DMS53 treated with DMSO at 0.1 percent for 48 hours (cell line): ENCODE measurements at regions not wholly inside any gene's neighbourhood (a gene's known extent, or its start where the extent isn't known, plus 50 kb on each side); places are given as distances from the start of the nearest gene placed in this dataset.
A peak's percentile ranks its signal among the peaks of the same experiment; 100 is the strongest.
"Not testable (repeated sequence)": the region's sequence is repeated elsewhere in the genome, so short reads cannot be mapped to it uniquely, and the experiment has no call there.

Experiments used
- DNase-seq: peaks from one replicate; lab custom pipeline; 2025; ENCODE audit not compliant: unreplicated experiment; lab: John Stamatoyannopoulos, UW

GRCh38 chr11:83403691-83404389 is 117.7 kb upstream of the CCDC90B start:
- DNase-seq = no peak

DNA sequence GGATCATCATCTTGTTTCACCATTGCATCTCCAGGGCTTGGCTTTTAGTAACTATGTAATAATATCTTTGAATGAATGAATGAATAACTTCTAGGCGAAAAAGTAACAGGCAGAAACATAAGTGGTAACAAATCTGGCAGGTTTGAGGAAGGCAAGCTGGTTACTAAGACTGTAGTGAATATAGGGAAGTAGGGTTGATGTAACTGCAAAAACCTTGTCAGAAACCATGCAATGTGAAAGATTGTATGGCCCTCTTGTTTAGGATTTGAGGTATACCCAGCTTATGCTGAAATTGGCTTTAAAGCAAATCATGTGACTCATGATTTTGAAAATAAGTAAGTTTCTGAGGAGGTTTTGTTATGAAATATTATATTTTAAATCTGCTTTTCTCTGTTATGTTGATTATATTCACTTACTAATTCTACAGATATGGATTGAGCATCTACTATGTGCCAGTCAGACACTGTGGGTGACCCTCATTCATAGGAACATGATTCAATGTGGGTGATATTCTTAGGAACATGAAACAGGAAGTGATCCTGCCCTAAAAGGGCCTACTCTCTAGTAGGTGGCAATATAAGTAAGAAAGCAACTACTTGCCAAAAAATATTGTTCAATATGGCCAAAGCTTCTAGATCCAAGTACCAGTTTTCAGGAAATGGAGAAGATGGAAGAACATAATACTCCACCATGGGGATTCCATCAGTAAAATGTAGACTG is 115.5 kb upstream of the CCDC90B start:
- DNase-seq = no peak

- no peak for DNase-seq
Measured at GRCh38 chr11:83394331-83394730, 108.2 kb upstream of the CCDC90B start.

- no peak for DNase-seq
Measured at GRCh38 chr11:83392556-83392955, 106.4 kb upstream of the CCDC90B start.

GRCh38 chr11:83389975-83390374 is 103.8 kb upstream of the CCDC90B start:
- no peak for DNase-seq

DNA sequence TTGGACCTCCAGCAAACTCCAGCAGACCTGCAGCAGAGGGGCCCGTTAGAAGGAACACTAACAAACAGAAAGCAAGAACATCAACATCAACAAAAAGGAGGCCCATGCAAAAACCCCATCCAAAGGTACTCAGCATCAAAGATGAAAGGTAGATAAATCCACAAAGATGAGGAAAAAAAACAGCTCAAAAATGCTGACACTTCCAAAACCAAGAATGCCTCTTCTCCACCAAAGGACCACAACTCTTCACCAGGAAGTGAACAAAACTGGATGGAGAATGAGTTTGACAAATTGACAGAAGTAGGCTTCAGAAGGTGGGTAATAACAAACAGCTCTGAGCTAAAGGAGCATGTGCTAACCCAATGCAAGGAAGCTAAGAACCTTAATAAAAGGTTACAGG is 97.7 kb upstream of the CCDC90B start:
- DNase-seq = not testable (repeated sequence)

DNA sequence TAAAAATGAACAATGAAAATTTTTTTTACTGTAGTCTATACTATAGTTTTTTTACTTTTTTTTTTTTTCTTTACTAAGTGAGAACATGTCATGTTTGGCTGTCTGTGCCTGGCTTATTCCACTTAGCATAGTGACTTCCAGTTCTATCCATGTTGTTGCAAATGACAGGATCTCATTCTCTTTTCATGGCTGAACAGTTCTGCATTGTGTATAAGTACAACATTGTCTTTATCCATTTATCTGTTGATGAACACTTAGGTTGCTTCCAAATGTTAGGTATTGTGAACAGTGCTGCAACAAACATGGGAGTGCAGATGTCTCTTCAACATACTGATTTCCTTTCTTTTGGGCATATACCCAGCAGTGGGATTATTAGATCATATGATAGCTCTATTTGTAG is 88.1 kb upstream of the CCDC90B start:
- DNase-seq = no peak

- no peak for DNase-seq
Measured at GRCh38 chr11:83371489-83371888, 85.3 kb upstream of the CCDC90B start.

- DNase-seq = no peak
Measured at GRCh38 chr11:83367745-83368144, 81.6 kb upstream of the CCDC90B start.

DNA sequence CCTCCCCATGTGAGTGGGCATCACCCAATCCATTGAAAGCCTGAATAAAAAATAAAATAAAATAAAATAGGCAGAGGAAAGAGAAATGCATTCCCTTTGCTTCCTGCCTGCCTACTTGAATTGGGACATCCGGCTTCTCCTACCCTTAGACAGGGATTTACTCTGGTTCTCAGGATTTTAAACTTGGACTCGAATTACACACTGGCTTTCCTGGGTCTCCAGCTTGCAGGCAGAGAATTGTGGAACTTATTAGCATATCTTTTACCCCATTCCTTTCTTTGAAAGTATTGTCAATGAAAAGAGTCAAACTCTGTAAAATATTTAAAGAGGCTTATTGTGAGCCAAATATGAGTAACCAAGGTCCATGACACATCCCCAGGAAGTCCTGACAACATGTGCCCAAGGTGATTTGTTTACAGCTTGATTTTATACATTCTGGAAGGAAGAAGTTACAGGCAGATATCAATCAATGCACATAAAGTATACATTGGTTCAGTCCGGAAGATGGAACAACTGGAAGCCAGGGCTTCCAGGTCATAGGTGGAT is 78.4 kb upstream of the CCDC90B start:
- DNase-seq = no peak

DNA sequence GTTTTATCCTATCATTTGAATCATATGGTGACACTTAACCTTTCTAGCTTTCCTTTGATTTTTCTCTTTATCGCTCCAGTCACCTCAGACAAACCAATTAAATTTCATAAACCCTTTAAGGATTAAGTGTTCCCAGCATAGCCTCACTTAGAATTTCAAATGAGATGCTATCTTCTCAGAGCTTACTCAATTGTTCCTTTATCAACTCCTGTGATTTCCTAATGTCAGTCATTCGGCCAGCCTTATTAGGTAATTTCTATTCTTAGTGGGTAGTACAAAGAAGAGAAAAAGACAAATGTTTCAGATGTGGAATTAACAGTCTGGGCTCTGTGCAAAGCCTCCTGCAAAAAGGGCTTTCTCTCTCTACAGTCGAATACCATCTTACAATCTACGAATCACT is 77.1 kb upstream of the CCDC90B start:
- no peak for DNase-seq

- no peak for DNase-seq
Measured at GRCh38 chr11:83361831-83362230, 75.7 kb upstream of the CCDC90B start.

- no peak for DNase-seq
Measured at GRCh38 chr11:83355391-83355790, 69.2 kb upstream of the CCDC90B start.

DNA sequence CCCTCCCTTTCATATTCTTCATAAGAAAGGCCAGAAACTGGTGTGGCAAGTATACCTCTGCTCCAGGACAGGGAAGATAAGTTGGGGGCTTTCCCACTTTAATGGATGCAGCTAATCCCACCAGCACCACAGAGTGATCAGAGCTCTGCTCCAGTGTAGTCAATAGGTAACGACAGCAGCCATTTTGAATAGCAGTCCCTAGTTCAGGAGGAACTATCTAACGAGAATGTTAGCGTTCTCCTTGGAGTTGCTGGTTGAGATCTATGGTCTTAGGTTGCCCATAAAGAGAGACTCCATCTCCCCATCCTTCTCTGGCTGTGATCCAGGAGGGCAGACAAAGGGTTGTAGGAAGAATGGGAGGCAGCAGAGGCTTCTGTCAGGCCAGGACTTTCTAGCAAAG is 64.0 kb upstream of the CCDC90B start:
- no peak for DNase-seq

- no peak for DNase-seq
Measured at GRCh38 chr11:83349296-83349695, 63.1 kb upstream of the CCDC90B start.

GRCh38 chr11:83346706-83347105 is 60.5 kb upstream of the CCDC90B start:
- not testable (repeated sequence) for DNase-seq

GRCh38 chr11:83344521-83344920 is 58.4 kb upstream of the CCDC90B start:
- DNase-seq = not testable (repeated sequence)

DNA sequence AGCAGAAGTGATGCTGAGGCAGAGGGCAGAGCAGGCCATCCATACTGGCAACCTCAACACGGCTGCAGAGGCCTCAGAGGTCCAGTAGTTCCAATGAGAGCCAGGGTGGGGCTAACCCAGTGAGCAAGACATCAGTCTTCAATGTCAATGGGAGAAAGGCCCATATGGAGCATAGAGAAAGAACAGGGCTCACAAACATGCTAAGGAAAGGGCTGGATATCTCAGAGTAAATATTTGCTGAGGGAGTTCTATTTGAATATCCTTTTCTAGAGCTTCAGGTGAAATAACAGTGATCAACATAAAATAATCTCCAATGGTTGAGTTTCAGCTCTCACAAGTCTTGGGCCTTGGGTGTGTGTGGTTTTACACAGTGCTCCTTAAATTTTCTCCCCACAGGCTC is 50.8 kb upstream of the CCDC90B start:
- DNase-seq = peak; percentile 67
